T-helper 17 cell (primary cell): ENCODE measurements at regions not wholly inside any gene's neighbourhood (a gene's known extent, or its start where the extent isn't known, plus 50 kb on each side); places are given as distances from the start of the nearest gene placed in this dataset.
A peak's percentile ranks its signal among the peaks of the same experiment; 100 is the strongest.

Experiments
- ATAC-seq: fragments of 150-1000 bp; cut with Tn5 transposase; 2 replicates; pipeline ENCODE4 v1.10.0; 2021; ENCODE audit warnings: mild to moderate bottlenecking, moderate library complexity
- DNase-seq, 3 donors: peaks; one replicate each; pipeline versions ENCODE4 v3.0.0 to v3.0.0-alpha.2; 2020 to 2021
- H3K9me3 ChIP-seq: one replicate; pipeline ENCODE4 v1.7.0; 2013; ENCODE audit warnings: low read length, mild to moderate bottlenecking; ENCODE audit not compliant: control insufficient read depth, poor library complexity, severe bottlenecking
- H3K27ac Mint-ChIP-seq: one replicate; pipeline ENCODE4 v1.8.0; 2022; ENCODE audit warnings: mild to moderate bottlenecking, moderate library complexity, mixed read lengths
- H3K27me3 Mint-ChIP-seq: one replicate; pipeline ENCODE4 v1.8.0; 2022; ENCODE audit warnings: mixed read lengths
- H3K36me3 Mint-ChIP-seq: one replicate; pipeline ENCODE4 v1.8.0; 2022; ENCODE audit warnings: low read depth, mixed read lengths
- H3K4me1 Mint-ChIP-seq: one replicate; pipeline ENCODE4 v1.8.0; 2022; ENCODE audit warnings: mild to moderate bottlenecking, mixed read lengths
- H3K4me3 Mint-ChIP-seq: one replicate; pipeline ENCODE4 v1.8.0; 2022; ENCODE audit warnings: mild to moderate bottlenecking, moderate library complexity, mixed read lengths

- Mint-ChIP-seq H3K36me3 (no peaks in the 10 kb centered on the region), H3K4me1 (peaks cover 17% of the 10 kb centered on the region), H3K27me3 (no peaks in the 10 kb centered on the region), H3K4me3 (peak overlapping the region; percentile 43), H3K27ac (no peak overlapping the region)
- no peak for ATAC-seq
- H3K9me3 ChIP-seq = no peaks in the 10 kb centered on the region
- no peak for DNase-seq
These were observed 112.4 kb upstream of the MAX start for GRCh38 chr14:65214741-65215140.

DNA sequence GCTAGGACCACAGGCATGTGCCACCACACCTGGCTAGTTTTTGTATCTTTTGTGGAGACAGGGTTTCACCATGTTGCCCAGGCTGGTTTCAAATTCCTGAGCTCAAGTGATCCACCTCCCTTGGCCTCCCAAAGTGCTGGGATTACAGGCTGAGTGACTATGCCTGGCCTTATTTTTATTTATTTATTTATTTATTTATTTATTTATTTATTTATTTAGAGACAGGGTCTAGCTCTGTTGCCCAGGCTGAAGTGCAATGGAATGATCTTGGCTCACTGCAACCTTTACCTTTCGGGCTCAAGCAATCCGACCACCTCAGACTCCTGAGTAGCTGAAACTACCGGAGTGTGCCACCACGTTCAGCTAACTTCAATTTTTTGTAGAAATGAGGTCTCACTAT, 117.0 kb upstream of the MAX start:
- no peaks in the 10 kb centered on the region for H3K9me3 ChIP-seq
- ATAC-seq = no peak
- Mint-ChIP-seq H3K27me3 (no peaks in the 10 kb centered on the region), H3K4me3 (no peak overlapping the region), H3K4me1 (peaks cover 11% of the 10 kb centered on the region), H3K27ac (no peak overlapping the region), H3K36me3 (no peaks in the 10 kb centered on the region)
- DNase-seq = no peak

GRCh38 chr14:65222440-65222858, 120.1 kb upstream of the MAX start:
- Mint-ChIP-seq H3K27ac (peak overlapping the region; percentile 47), H3K4me3 (peak overlapping the region; percentile 25), H3K27me3 (no peaks in the 10 kb centered on the region), H3K36me3 (no peaks in the 10 kb centered on the region), H3K4me1 (peaks cover 23% of the 10 kb centered on the region)
- no peaks in the 10 kb centered on the region for H3K9me3 ChIP-seq
- DNase-seq = peak in 2 of 3 donors; percentile 24 to 36
- ATAC-seq = peak; percentile 84

DNA sequence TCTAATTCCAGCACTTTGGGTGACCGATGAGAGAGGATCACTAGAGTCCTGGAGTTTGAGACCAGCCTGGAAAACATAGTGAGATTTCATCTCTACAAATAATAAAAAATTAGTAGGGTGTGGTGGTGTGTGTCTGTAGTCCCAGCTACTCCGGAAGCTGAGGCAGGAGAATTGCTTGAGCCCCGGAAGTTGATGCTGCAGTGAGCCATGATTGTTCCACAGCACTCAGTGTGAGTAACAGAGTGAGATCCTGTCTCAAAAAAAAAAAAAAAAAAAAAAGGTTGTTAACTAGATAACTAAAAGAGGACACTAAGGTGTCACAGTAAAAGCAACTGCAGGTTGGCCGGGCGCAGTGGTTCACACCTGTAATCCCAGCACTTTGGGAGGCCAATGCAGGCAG, 121.3 kb upstream of the MAX start:
- Mint-ChIP-seq H3K4me1 (peaks cover 26% of the 10 kb centered on the region), H3K27me3 (no peaks in the 10 kb centered on the region), H3K27ac (no peak overlapping the region), H3K4me3 (no peak overlapping the region), H3K36me3 (no peaks in the 10 kb centered on the region)
- no peaks in the 10 kb centered on the region for H3K9me3 ChIP-seq
- ATAC-seq = no peak
- DNase-seq = no peak

DNA sequence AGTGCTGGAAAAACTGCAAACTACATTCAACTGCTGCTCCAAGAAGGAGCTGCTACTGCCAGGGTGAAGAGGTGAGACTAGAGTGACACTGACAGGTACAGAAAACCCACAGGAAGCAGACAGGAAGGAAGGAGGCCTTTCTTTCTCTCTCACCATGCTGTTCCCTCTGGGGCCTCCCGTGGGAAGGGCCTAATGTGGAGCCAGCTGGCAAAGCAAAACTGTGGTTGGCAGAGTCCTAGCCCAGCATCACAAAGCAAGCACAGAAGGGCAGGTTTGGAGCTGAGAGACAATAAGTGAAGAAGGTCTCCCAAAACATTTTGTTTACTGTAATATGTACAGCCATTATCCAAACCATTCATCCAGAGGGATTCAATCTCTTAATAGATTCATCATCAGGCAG, 122.5 kb upstream of the MAX start:
- Mint-ChIP-seq H3K27me3 (no peaks in the 10 kb centered on the region), H3K4me3 (peak overlapping the region; percentile 60), H3K27ac (no peak overlapping the region), H3K4me1 (peaks cover 36% of the 10 kb centered on the region), H3K36me3 (no peaks in the 10 kb centered on the region)
- ATAC-seq (no peak), DNase-seq (no peak)
- no peaks in the 10 kb centered on the region for H3K9me3 ChIP-seq

- H3K36me3 Mint-ChIP-seq = no peaks in the 10 kb centered on the region
- no peaks in the 10 kb centered on the region for H3K27me3 Mint-ChIP-seq
- no peak overlapping the region for H3K27ac Mint-ChIP-seq
- H3K9me3 ChIP-seq = no peaks in the 10 kb centered on the region
- peak overlapping the region; percentile 39 for H3K4me3 Mint-ChIP-seq
- ATAC-seq = no peak
- peaks cover 40% of the 10 kb centered on the region for H3K4me1 Mint-ChIP-seq
- DNase-seq = no peak
These were observed 123.2 kb upstream of the MAX start for GRCh38 chr14:65225299-65226159.

DNA sequence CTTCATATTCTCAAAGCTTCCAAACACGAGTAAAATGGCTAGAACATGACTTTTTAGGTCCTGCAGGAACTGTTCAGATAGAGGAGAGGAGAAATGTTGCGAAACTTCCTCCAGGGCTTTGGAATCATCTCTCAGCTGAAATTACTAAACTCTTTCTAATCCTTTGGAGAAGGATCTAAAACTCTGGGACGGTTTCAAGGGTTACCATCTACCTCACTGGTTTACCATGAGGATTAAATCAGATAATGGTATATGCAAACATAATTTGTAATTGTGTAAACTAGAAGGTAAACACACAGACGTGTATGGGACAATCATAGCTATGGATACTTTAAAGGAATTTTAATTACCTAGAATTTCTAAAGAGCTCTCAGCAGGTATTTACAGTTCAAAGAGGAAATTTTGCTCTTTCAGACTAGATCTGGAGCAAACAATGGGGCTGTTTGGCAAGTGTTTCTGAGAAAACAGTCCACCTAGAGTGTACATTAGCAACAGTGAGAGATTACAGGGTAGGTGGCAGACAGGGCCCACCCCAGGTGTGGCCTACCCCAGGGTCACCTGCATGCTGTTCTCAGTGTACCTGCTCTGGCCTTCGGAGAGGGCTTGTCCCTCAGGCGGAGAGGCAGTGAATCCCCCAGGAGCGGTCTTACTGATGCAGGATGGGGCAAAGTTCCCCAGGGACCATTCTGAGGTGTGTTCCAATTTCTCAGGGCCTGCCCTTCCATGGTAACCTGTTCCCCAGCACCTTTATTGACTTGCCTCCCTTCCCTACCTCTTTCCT, 124.7 kb upstream of the MAX start:
- no peaks in the 10 kb centered on the region for H3K36me3 Mint-ChIP-seq
- H3K9me3 ChIP-seq = no peaks in the 10 kb centered on the region
- no peaks in the 10 kb centered on the region for H3K27me3 Mint-ChIP-seq
- DNase-seq = no peak
- H3K27ac Mint-ChIP-seq = no peak overlapping the region
- H3K4me3 Mint-ChIP-seq = no peak overlapping the region
- no peak for ATAC-seq
- peaks cover 37% of the 10 kb centered on the region for H3K4me1 Mint-ChIP-seq

GRCh38 chr14:65228436-65228835, 126.1 kb upstream of the MAX start:
- H3K27me3 Mint-ChIP-seq = no peaks in the 10 kb centered on the region
- H3K27ac Mint-ChIP-seq = no peak overlapping the region
- peak; percentile 56 for ATAC-seq
- no peak for DNase-seq
- no peaks in the 10 kb centered on the region for H3K9me3 ChIP-seq
- no peaks in the 10 kb centered on the region for H3K36me3 Mint-ChIP-seq
- peaks cover 35% of the 10 kb centered on the region for H3K4me1 Mint-ChIP-seq
- peak overlapping the region; percentile 72 for H3K4me3 Mint-ChIP-seq

DNA sequence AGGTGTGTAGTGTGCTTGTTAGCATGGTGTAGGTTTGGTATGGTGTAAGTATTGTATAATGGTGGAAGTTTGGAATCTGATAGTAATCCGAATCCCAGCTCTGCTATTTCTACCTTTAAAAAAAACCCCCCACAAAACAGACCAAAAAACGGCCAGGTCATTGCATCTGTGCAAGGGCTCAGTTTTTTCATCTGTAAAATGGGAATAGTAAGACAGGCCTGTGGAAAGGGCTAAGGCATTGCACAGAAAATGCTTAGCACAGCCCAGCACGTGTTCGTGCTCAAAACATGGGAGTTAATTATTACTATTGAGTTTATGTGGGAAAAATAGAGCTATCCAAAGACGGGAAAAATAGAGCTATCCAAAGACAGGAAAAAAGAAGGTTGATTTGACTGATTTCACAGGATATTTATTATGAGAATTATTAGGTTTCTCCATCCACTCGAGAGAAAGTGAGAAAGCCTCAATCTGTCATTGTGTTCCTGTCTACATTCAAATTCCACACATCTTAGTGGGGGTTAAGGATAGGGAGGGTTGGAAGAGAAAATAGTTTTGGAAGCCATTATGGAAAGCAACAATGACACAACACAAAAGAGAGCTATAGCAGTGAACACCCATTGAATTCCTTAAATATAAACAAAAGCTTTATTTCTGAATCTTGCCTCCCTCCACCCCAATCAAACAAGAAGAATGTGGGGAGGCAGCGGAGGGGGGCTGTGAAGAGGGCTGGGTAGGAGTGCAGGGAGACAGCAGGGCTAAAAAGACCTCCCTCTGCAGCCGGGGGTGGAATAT, 126.8 kb upstream of the MAX start:
- peak overlapping the region; percentile 93 for H3K27ac Mint-ChIP-seq

DNA sequence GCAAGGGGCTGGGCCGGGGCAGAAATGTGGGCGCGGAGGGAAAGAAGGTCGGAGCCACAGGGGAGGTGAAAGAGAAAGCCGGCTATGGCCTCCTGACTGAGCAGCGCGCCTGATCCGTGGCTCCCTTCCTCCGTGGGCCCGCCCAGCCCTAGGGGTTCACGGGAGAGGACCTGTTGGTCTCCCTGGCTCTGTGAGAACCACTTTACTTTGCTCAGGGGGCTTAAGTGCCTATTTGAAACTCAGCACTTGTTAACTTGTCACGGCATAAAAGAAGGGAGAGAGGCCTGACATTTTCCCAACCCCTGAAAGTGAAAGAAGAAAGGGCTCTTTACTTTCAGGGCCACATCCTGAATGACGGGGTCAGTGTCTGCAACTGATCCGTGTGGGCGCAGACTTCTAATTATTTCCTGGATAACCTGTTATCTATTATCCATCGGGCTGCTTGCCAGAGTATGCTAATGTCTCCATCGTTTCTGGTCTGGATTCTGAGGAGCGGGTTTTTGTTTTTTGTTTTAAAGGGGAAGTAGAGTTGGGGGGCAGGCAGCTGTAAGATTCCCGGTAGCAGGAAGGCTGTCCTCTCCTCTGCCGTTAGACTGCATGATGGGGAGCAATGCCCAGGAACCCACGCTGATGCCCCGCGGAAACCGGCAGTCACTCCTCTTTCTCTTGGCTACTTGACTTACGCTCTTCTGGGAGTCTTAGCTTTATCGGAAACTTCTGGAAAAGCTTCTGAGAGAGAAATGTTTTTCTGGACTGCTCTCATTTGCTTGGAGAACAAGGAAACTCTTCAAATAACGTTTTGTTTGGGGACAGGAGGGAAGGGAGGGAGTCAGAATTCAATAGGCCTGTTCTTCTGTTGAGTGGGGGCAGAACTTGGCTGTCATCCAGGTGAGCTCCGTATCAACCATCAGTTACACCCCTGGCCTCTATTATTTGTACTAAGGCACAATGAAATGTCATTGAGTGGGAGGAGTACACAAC, 127.7 kb upstream of the MAX start:
- Mint-ChIP-seq H3K27me3 (no peaks in the 10 kb centered on the region), H3K4me1 (peaks cover 36% of the 10 kb centered on the region), H3K36me3 (no peaks in the 10 kb centered on the region), H3K27ac (peak overlapping the region; percentile 93), H3K4me3 (peak overlapping the region; percentile 88)
- no peaks in the 10 kb centered on the region for H3K9me3 ChIP-seq
- DNase-seq = peak in 2 of 3 donors; percentile 20 to 21
- ATAC-seq = peak; percentile 82

More for the DNA sequence above, 126.8 kb upstream of the MAX start:
- Mint-ChIP-seq H3K27me3 (no peaks in the 10 kb centered on the region), H3K4me1 (peaks cover 41% of the 10 kb centered on the region), H3K36me3 (no peaks in the 10 kb centered on the region), H3K4me3 (peak overlapping the region; percentile 88)
- no peaks in the 10 kb centered on the region for H3K9me3 ChIP-seq
- no peak for DNase-seq
- no peak for ATAC-seq

DNA sequence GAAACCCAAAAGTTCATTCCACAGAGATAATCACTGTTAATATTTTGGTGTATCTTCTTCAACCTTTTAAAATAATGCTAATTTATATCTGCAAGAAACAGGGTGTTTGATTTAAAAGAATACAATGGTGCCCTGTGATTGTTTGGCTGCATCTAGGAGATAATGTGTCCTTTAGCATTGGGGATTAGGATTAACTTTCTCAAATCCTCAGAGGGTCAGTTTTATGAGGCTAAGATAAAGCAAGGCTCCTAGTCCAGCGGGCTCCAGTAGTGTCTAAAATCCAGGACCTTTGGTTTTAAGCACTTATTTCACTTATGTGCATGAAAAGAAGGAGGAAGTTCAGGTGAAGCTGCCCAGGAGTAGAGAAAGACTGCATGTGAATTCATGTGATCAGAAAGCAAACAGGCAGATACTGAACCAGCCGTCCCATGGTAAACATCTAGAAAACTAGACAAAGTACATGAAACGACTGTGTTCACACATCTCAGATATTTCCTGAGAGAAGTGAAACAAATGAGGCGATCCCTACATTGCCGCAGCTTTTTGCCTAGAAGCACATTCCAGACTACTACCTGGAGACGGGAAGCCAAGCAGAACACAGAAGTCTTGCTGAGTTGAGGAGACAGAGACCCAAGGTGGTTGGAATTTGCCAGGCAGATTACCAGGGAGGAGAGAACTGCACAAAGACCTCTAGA, 129.1 kb upstream of the MAX start:
- Mint-ChIP-seq H3K36me3 (no peaks in the 10 kb centered on the region), H3K4me1 (peaks cover 27% of the 10 kb centered on the region), H3K27ac (no peak overlapping the region), H3K4me3 (no peak overlapping the region), H3K27me3 (no peaks in the 10 kb centered on the region)
- DNase-seq = no peak
- no peaks in the 10 kb centered on the region for H3K9me3 ChIP-seq
- ATAC-seq = no peak
